H1 (cell line): ENCODE measurements at regions not wholly inside any gene's neighbourhood (a gene's known extent, or its start where the extent isn't known, plus 50 kb on each side); places are given as distances from the start of the nearest gene placed in this dataset.

Experiments used
- EP300 ChIP-seq, 2 experiments: IDR thresholded peaks; 1 replicate in 1 of 2; 2 replicates in 1 of 2; pipeline ENCODE4 v1.6.1; 2011 to 2012; ENCODE audit warnings: low read depth in 2 of 2, low read length in 2 of 2, mild to moderate bottlenecking in 2 of 2, borderline replicate concordance in 1 of 2, inconsistent platforms in 1 of 2, moderate library complexity in 1 of 2
- HDAC2 ChIP-seq, 2 experiments: fragments of 300-600 bp in 1 of 2; sonication (generic) in 1 of 2; IDR thresholded peaks; 2 replicates each; pipeline ENCODE4 v1.6.1; 2011 to 2012; ENCODE audit warnings: low read depth in 2 of 2, low read length in 2 of 2, mild to moderate bottlenecking in 2 of 2, moderate library complexity in 2 of 2, borderline replicate concordance in 1 of 2, inconsistent platforms in 1 of 2
- KDM4A ChIP-seq: IDR thresholded peaks from one replicate; pipeline ENCODE4 v1.7.1; 2012; ENCODE audit warnings: low read depth, mild to moderate bottlenecking, moderate library complexity, low read length, inconsistent platforms; ENCODE audit not compliant: severe bottlenecking
- POLR2A ChIP-seq, 2 experiments: IDR thresholded peaks; 1 replicate in 1 of 2; 2 replicates in 1 of 2; pipeline ENCODE4 v1.6.1; 2011; ENCODE audit warnings: low read depth in 2 of 2, low read length in 2 of 2, mild to moderate bottlenecking in 2 of 2; ENCODE audit errors: control extremely low read depth in 1 of 2
- YY1 ChIP-seq: IDR thresholded peaks from 2 replicates; pipeline ENCODE4 v1.6.1; 2011; ENCODE audit warnings: low read depth, mild to moderate bottlenecking, low read length

DNA sequence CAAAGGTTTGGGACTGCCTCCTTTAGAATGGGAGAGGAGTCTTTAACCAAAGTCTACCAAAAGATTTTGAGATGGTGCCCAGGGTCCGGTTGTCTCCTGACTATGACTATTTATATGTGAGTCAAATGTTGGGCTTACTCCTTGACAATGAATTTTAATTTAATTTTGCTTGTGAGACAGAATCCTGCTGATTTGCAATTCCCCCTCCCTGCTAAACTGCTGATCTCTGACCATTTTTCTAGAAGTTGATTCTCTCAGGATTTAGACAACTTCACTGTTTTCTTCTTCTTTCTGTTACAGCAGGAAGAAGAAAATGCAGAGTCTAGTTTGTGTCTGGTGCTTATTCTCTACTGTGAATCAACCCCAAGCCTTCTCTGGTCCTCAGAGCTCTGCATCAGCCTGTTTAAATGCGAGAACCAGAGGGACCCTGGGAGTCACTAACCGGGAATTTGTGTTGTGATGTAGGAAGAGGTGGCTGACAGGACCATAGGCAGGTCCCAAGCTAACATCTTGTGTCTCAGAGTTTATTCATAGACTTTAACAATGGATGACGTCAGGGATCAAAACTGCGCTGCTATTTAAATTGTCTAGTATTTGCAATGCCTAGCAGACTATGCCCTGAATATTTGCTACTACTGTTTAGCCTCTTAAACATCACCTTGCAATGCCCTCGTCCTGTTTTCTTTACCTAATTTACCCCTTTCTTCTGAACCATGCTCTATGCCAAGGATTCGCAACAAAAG lies 124.0 kb upstream of the TAF11L2 start:
- TF ChIP-seq YY1: no peak
- no peak for TF ChIP-seq EP300 (IDR thresholded peaks at IDR 0.05; ENCODE audit: borderline replicate concordance in 1 of 2, low read depth in 2 of 2, low read length in 2 of 2)
- TF ChIP-seq POLR2A (IDR thresholded peaks at IDR 0.05; ENCODE audit: control extremely low read depth in 1 of 2, low read depth in 2 of 2, low read length in 2 of 2): no peak
- no peak for TF ChIP-seq HDAC2 (IDR thresholded peaks at IDR 0.05; ENCODE audit: borderline replicate concordance in 1 of 2, low read depth in 2 of 2, low read length in 2 of 2)
- TF ChIP-seq KDM4A: no peak
